Gastrocnemius medialis (tissue), 4 donors: ENCODE measurements at regions not wholly inside any gene's neighbourhood (a gene's known extent, or its start where the extent isn't known, plus 50 kb on each side); places are given as distances from the start of the nearest gene placed in this dataset.

ENCODE experiments used
- CTCF ChIP-seq, 5 experiments: fragments of 450-650 bp in 3 of 5; fragments of 200-600 bp in 2 of 5; sonication (generic) in 2 of 5; IDR thresholded peaks in 4 of 5; conservative IDR thresholded peaks in 1 of 5; 1 replicate in 4 of 5; 2 replicates in 1 of 5; pipeline ENCODE4 v1.5.1; 2016 to 2019; ENCODE audit warnings: antibody characterized with exemption in 5 of 5, mild to moderate bottlenecking in 3 of 5, moderate library complexity in 3 of 5
- POLR2A ChIP-seq, 2 donors: fragments of 450-650 bp; IDR thresholded peaks; one replicate each; pipeline ENCODE4 v1.6.1; 2017; ENCODE audit warnings: antibody characterized with exemption in 2 of 2, mild to moderate bottlenecking in 2 of 2, moderate library complexity in 2 of 2

GRCh38 chr1:65554829-65555228, 134.4 kb downstream of the LEPR start:
- TF ChIP-seq CTCF (IDR thresholded peaks at IDR 0.05 in 4 of 5, conservative IDR thresholded peaks at IDR 0.05 in 1 of 5) (no peak), POLR2A (IDR thresholded peaks at IDR 0.05) (no peak)
